ENCODE measurements at regions not wholly inside any gene's neighbourhood (a gene's known extent, or its start where the extent isn't known, plus 50 kb on each side); places are given as distances from the start of the nearest gene placed in this dataset.

GRCh38 chr4:173924561-173924960 lies 358.9 kb downstream of the FBXO8 start:
- no peak for DNase-seq (ENCODE audit: low spot score)

GRCh38 chr4:173919861-173920260 lies 363.6 kb downstream of the FBXO8 start:
- DNase-seq (ENCODE audit: low spot score), result no peak

GRCh38 chr4:173919196-173919595 lies 364.3 kb downstream of the FBXO8 start:
- DNase-seq (ENCODE audit: low spot score), result no peak

- no peak for DNase-seq (ENCODE audit: low spot score)
These were observed 366.1 kb downstream of the FBXO8 start for GRCh38 chr4:173917255-173917960.

GRCh38 chr4:173913496-173913895 lies 370.0 kb downstream of the FBXO8 start:
- no peak for DNase-seq (ENCODE audit: low spot score)

GRCh38 chr4:173912384-173912783 lies 371.1 kb downstream of the FBXO8 start:
- DNase-seq (ENCODE audit: low spot score), result no peak

- no peak for DNase-seq (ENCODE audit: low spot score)
These were observed 372.6 kb downstream of the FBXO8 start for GRCh38 chr4:173910891-173911290.

GRCh38 chr4:173909294-173909693 lies 374.2 kb downstream of the FBXO8 start:
- no peak for DNase-seq (ENCODE audit: low spot score)

- no peak for DNase-seq (ENCODE audit: low spot score)
These were observed 369.8 kb upstream of the HAND2 start for GRCh38 chr4:173899813-173900212.

GRCh38 chr4:173891072-173891471 lies 361.0 kb upstream of the HAND2 start:
- no peak for DNase-seq (ENCODE audit: low spot score)

- no peak for DNase-seq (ENCODE audit: low spot score)
These were observed 353.8 kb upstream of the HAND2 start for GRCh38 chr4:173883821-173884220.

- no peak for DNase-seq (ENCODE audit: low spot score)
These were observed 350.9 kb upstream of the HAND2 start for GRCh38 chr4:173880897-173881296.

- no peak for DNase-seq (ENCODE audit: low spot score)
These were observed 349.5 kb upstream of the HAND2 start for GRCh38 chr4:173879509-173879908.

GRCh38 chr4:173878701-173879100 lies 348.7 kb upstream of the HAND2 start:
- DNase-seq (ENCODE audit: low spot score), result no peak

GRCh38 chr4:173871643-173872042 lies 341.6 kb upstream of the HAND2 start:
- DNase-seq (ENCODE audit: low spot score), result no peak

- no peak for DNase-seq (ENCODE audit: low spot score)
These were observed 336.4 kb upstream of the HAND2 start for GRCh38 chr4:173866322-173867026.

GRCh38 chr4:173862754-173863153 lies 332.7 kb upstream of the HAND2 start:
- no peak for DNase-seq (ENCODE audit: low spot score)

GRCh38 chr4:173860094-173860493 lies 330.1 kb upstream of the HAND2 start:
- no peak for DNase-seq (ENCODE audit: low spot score)

- no peak for DNase-seq (ENCODE audit: low spot score)
These were observed 329.2 kb upstream of the HAND2 start for GRCh38 chr4:173859091-173859713.

GRCh38 chr4:173858471-173858870 lies 328.4 kb upstream of the HAND2 start:
- DNase-seq (ENCODE audit: low spot score), result no peak

- no peak for DNase-seq (ENCODE audit: low spot score)
These were observed 327.8 kb upstream of the HAND2 start for GRCh38 chr4:173857828-173858227.

- no peak for DNase-seq (ENCODE audit: low spot score)
These were observed 325.0 kb upstream of the HAND2 start for GRCh38 chr4:173855015-173855414.

GRCh38 chr4:173852775-173853174 lies 322.7 kb upstream of the HAND2 start:
- no peak for DNase-seq (ENCODE audit: low spot score)

Measured in CD4-positive, alpha-beta T cell treated with Interleukin-6 at 100 ng/mL for 8 hours (primary cell).